Mammary epithelial cell (primary cell): ENCODE measurements at regions not wholly inside any gene's neighbourhood (a gene's known extent, or its start where the extent isn't known, plus 50 kb on each side); places are given as distances from the start of the nearest gene placed in this dataset.

ENCODE experiments used
- EZH2 ChIP-seq: IDR thresholded peaks from 2 replicates; pipeline ENCODE4 v1.6.1; 2012; ENCODE audit warnings: low read length, inconsistent platforms, borderline replicate concordance
- TF ChIP-seq, protein P1 (sequence below), 2 donors: IDR thresholded peaks in 1 of 2; conservative IDR thresholded peaks in 1 of 2; 2 replicates each; pipeline ENCODE4 v1.5.1; 2011 to 2012; ENCODE audit warnings: inconsistent platforms in 2 of 2, low read length in 2 of 2, mild to moderate bottlenecking in 2 of 2, control low read depth in 1 of 2, low read depth in 1 of 2; ENCODE audit not compliant: insufficient read depth in 1 of 2; ENCODE audit errors: extremely low read depth in 1 of 2

DNA sequence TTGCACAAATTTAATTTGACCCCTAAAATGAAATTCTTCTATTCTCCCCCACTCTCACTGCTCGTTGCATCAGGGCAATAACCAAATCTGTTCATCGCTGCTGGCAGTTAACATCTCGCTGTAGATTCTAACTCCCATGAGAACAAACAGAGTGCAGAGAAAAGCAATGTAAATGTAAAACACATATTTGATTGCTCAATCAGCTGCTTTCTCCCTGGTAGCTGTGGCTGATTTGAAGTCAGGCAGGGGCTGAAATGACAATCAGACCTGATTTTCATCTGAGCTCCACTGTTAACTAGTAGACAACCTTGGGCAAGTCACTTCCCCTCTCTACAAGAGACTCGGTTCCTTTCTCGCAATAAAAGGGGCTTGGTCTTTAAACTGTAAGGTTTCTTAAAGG is 119.8 kb upstream of the CPNE4 start:
- TF ChIP-seq, protein P1, sequence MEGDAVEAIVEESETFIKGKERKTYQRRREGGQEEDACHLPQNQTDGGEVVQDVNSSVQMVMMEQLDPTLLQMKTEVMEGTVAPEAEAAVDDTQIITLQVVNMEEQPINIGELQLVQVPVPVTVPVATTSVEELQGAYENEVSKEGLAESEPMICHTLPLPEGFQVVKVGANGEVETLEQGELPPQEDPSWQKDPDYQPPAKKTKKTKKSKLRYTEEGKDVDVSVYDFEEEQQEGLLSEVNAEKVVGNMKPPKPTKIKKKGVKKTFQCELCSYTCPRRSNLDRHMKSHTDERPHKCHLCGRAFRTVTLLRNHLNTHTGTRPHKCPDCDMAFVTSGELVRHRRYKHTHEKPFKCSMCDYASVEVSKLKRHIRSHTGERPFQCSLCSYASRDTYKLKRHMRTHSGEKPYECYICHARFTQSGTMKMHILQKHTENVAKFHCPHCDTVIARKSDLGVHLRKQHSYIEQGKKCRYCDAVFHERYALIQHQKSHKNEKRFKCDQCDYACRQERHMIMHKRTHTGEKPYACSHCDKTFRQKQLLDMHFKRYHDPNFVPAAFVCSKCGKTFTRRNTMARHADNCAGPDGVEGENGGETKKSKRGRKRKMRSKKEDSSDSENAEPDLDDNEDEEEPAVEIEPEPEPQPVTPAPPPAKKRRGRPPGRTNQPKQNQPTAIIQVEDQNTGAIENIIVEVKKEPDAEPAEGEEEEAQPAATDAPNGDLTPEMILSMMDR (conservative IDR thresholded peaks at IDR 0.05 in 1 of 2, IDR thresholded peaks at IDR 0.05 in 1 of 2; ENCODE audit: extremely low read depth in 1 of 2, insufficient read depth in 1 of 2, low read depth in 1 of 2, low read length in 2 of 2): no peak
- TF ChIP-seq EZH2: no peak
